Sigmoid colon (tissue), 6 donors: ENCODE measurements at regions not wholly inside any gene's neighbourhood (a gene's known extent, or its start where the extent isn't known, plus 50 kb on each side); places are given as distances from the start of the nearest gene placed in this dataset.
"Not testable (repeated sequence)": the region's sequence is repeated elsewhere in the genome, so short reads cannot be mapped to it uniquely, and the experiment has no call there.

ENCODE experiments used
- DNase-seq: peaks from one replicate; pipeline ENCODE4 v3.0.0-alpha.2; 2019
- H3K27ac ChIP-seq, 4 donors: fragments of 200-600 bp; sonication (generic); one replicate each; pipeline ENCODE4 v1.5.1; 2016 to 2019; ENCODE audit warnings: mild to moderate bottlenecking in 1 of 4
- H3K27me3 ChIP-seq, 3 donors: fragments of 200-600 bp; sonication (generic); one replicate each; pipeline ENCODE4 v1.5.1; 2019; ENCODE audit warnings: mild to moderate bottlenecking in 1 of 3
- H3K36me3 ChIP-seq, 4 donors: fragments of 200-600 bp; sonication (generic); one replicate each; pipeline ENCODE4 v1.5.1; 2016 to 2019
- H3K4me1 ChIP-seq, 4 donors: fragments of 200-600 bp; sonication (generic); one replicate each; pipeline ENCODE4 v1.5.1; 2017 to 2019
- H3K4me3 ChIP-seq, 4 donors: fragments of 200-600 bp; sonication (generic); one replicate each; pipeline ENCODE4 v1.5.1; 2017 to 2019; ENCODE audit warnings: mild to moderate bottlenecking in 2 of 4, moderate library complexity in 1 of 4
- H3K9me3 ChIP-seq, 4 donors: fragments of 200-600 bp in 3 of 4; sonication (generic) in 3 of 4; one replicate each; pipeline versions ENCODE4 v1.5.1 to v1.6.1; 2013 to 2019
- CTCF ChIP-seq, 4 experiments: fragments of 450-650 bp in 3 of 4; fragments of 200-600 bp in 1 of 4; IDR thresholded peaks; one replicate each; pipeline ENCODE4 v1.5.1; 2016 to 2019; ENCODE audit warnings: antibody characterized with exemption in 4 of 4, mild to moderate bottlenecking in 3 of 4, moderate library complexity in 2 of 4
- EP300 ChIP-seq, 4 donors: sonication (generic); formaldehyde crosslinking; IDR thresholded peaks; one replicate each; pipeline ENCODE4 v1.6.1; 2017; ENCODE audit warnings: antibody characterized with exemption in 4 of 4
- POLR2A ChIP-seq, 2 donors: fragments of 450-650 bp; IDR thresholded peaks; one replicate each; pipeline ENCODE4 v1.6.1; 2016; ENCODE audit warnings: antibody characterized with exemption in 2 of 2, mild to moderate bottlenecking in 2 of 2, moderate library complexity in 2 of 2
- POLR2AphosphoS5 ChIP-seq, 4 donors: sonication (generic); formaldehyde crosslinking; IDR thresholded peaks; one replicate each; pipeline ENCODE4 v1.6.1; 2017; ENCODE audit warnings: antibody characterized with exemption in 4 of 4
- WGBS, 2 donors: extraction: QIAGEN DNeasy Blood & Tissue Kit; methylation state at CpG; one replicate each; pipeline ENCODE4 v1.1.7; 2013; 5-methylcytosine and 5-hydroxymethylcytosine counted together
- intact Hi-C: fragments of 100-400 bp; cut with DNase I; formaldehyde crosslinking; loops from one replicate; pipeline ENCODE4 v1.15.1; 2023
- donor health status: healthy with polysubstance abuse.
- donor health status: healthy.

GRCh38 chr5:9817819-9818218 is 187.7 kb upstream of the TAS2R1 start:
- H3K4me1 ChIP-seq: no peaks in the 10 kb centered on the region
- H3K27ac ChIP-seq: no peak overlapping the region
- intact Hi-C loops: no loop called here
- TF ChIP-seq POLR2A (IDR thresholded peaks at IDR 0.05) (no peak), CTCF (IDR thresholded peaks at IDR 0.05) (no peak), EP300 (IDR thresholded peaks at IDR 0.05) (no peak), POLR2AphosphoS5 (IDR thresholded peaks at IDR 0.05) (no peak)
- no peak overlapping the region for H3K4me3 ChIP-seq
- no peaks in the 10 kb centered on the region for H3K9me3 ChIP-seq
- WGBS, 2 donors: 76 to 77% methylated on average over 4 of the region's 4 CpGs
- no peak for DNase-seq
- no peaks in the 10 kb centered on the region for H3K27me3 ChIP-seq
- H3K36me3 ChIP-seq: no peaks in the 10 kb centered on the region

GRCh38 chr5:9815051-9815450 is 184.9 kb upstream of the TAS2R1 start:
- Histone ChIP-seq H3K9me3 (no peaks in the 10 kb centered on the region), H3K27me3 (no peaks in the 10 kb centered on the region), H3K27ac (no peak overlapping the region), H3K4me3 (no peak overlapping the region), H3K4me1 (no peaks in the 10 kb centered on the region), H3K36me3 (no peaks in the 10 kb centered on the region)
- intact Hi-C loops: no loop called here
- no peak for DNase-seq
- TF ChIP-seq CTCF (IDR thresholded peaks at IDR 0.05) (no peak), POLR2AphosphoS5 (IDR thresholded peaks at IDR 0.05) (no peak), POLR2A (IDR thresholded peaks at IDR 0.05) (no peak), EP300 (IDR thresholded peaks at IDR 0.05) (no peak)
- WGBS, 2 donors: 55 to 85% methylated on average over 1 of the region's 1 CpG

GRCh38 chr5:9813305-9813704 is 183.2 kb upstream of the TAS2R1 start:
- intact Hi-C loops: no loop called here
- TF ChIP-seq POLR2AphosphoS5 (IDR thresholded peaks at IDR 0.05) (no peak), CTCF (IDR thresholded peaks at IDR 0.05) (no peak), POLR2A (IDR thresholded peaks at IDR 0.05) (no peak), EP300 (IDR thresholded peaks at IDR 0.05) (no peak)

GRCh38 chr5:9807366-9807765 is 177.2 kb upstream of the TAS2R1 start:
- 85 to 97% methylated on average over 1 of the region's 1 CpG for WGBS, 2 donors

More at GRCh38 chr5:9813305-9813704, 183.2 kb upstream of the TAS2R1 start:
- H3K4me3 ChIP-seq: no peak overlapping the region
- H3K27me3 ChIP-seq: no peaks in the 10 kb centered on the region
- WGBS, 2 donors: 73 to 84% methylated on average over 1 of the region's 1 CpG
- DNase-seq: no peak
- H3K36me3 ChIP-seq: no peaks in the 10 kb centered on the region
- no peak overlapping the region for H3K27ac ChIP-seq
- H3K9me3 ChIP-seq: no peaks in the 10 kb centered on the region
- no peaks in the 10 kb centered on the region for H3K4me1 ChIP-seq

GRCh38 chr5:9801908-9802307 is 171.8 kb upstream of the TAS2R1 start:
- H3K27me3 ChIP-seq: no peaks in the 10 kb centered on the region
- no peak for DNase-seq
- H3K9me3 ChIP-seq: no peaks in the 10 kb centered on the region
- TF ChIP-seq CTCF (IDR thresholded peaks at IDR 0.05) (no peak), EP300 (IDR thresholded peaks at IDR 0.05) (no peak), POLR2A (IDR thresholded peaks at IDR 0.05) (no peak), POLR2AphosphoS5 (IDR thresholded peaks at IDR 0.05) (no peak)
- H3K36me3 ChIP-seq: no peaks in the 10 kb centered on the region
- no peak overlapping the region for H3K27ac ChIP-seq
- no peaks in the 10 kb centered on the region for H3K4me1 ChIP-seq
- H3K4me3 ChIP-seq: no peak overlapping the region
- 85 to 89% methylated on average over 2 of the region's 2 CpGs for WGBS, 2 donors
- intact Hi-C loops: no loop called here

More at GRCh38 chr5:9807366-9807765, 177.2 kb upstream of the TAS2R1 start:
- H3K27me3 ChIP-seq, intact Hi-C loops, H3K36me3 ChIP-seq, DNase-seq, H3K27ac ChIP-seq, H3K4me1 ChIP-seq, H3K9me3 ChIP-seq, H3K4me3 ChIP-seq: not testable (repeated sequence)
